ENCODE measurements at regions not wholly inside any gene's neighbourhood (a gene's known extent, or its start where the extent isn't known, plus 50 kb on each side); places are given as distances from the start of the nearest gene placed in this dataset.

- Histone ChIP-seq H3K27me3 (no peaks in the 10 kb centered on the region), H3K4me3 (no peak overlapping the region), H3K36me3 (replicated peaks in 1 of 2; ENCODE audit: insufficient read depth in 1 of 2, low read depth in 2 of 2) (no peaks in the 10 kb centered on the region), H3K27ac (no peak overlapping the region), H3K4me1 (no peaks in the 10 kb centered on the region), H3K9me3 (peaks cover 0 to 4% (median 0%) of the 10 kb centered on the region in 3 donors)
- TF ChIP-seq POLR2A (IDR thresholded peaks at IDR 0.05) (no peak), CTCF (IDR thresholded peaks at IDR 0.05) (no peak)
- intact Hi-C loops (cut with DNase I), result no loop called here
- DNase-seq, result no peak
- no peak for ATAC-seq
- 13% methylated on average over 1 of the region's 1 CpG for WGBS, 2 donors
These were observed 133.5 kb upstream of the STT3B start for GRCh38 chr3:31399271-31399670.

- H3K27me3 ChIP-seq, result no peaks in the 10 kb centered on the region
- H3K4me3 ChIP-seq, result no peak overlapping the region
- H3K4me1 ChIP-seq, result no peaks in the 10 kb centered on the region
- intact Hi-C loops (cut with DNase I), result no loop called here
- peaks cover 0 to 4% (median 0%) of the 10 kb centered on the region in 3 donors for H3K9me3 ChIP-seq
- 64 to 73% methylated on average over 2 of the region's 2 CpGs for WGBS, 2 donors
- H3K36me3 ChIP-seq (replicated peaks in 1 of 2; ENCODE audit: insufficient read depth in 1 of 2, low read depth in 2 of 2), result no peaks in the 10 kb centered on the region
- ATAC-seq (no peak), DNase-seq (no peak)
- TF ChIP-seq POLR2A (IDR thresholded peaks at IDR 0.05) (no peak), CTCF (IDR thresholded peaks at IDR 0.05) (no peak)
- no peak overlapping the region for H3K27ac ChIP-seq
These were observed 130.6 kb upstream of the STT3B start for GRCh38 chr3:31402117-31402516.

GRCh38 chr3:31403197-31403596 is 129.5 kb upstream of the STT3B start:
- H3K27ac ChIP-seq, result no peak overlapping the region
- intact Hi-C loops (cut with DNase I), result no loop called here
- H3K9me3 ChIP-seq, result peaks cover 0 to 4% (median 0%) of the 10 kb centered on the region in 3 donors
- no peaks in the 10 kb centered on the region for H3K36me3 ChIP-seq (replicated peaks in 1 of 2; ENCODE audit: insufficient read depth in 1 of 2, low read depth in 2 of 2)
- ATAC-seq (no peak), DNase-seq (no peak)
- TF ChIP-seq POLR2A (IDR thresholded peaks at IDR 0.05) (no peak), CTCF (IDR thresholded peaks at IDR 0.05) (no peak)
- H3K4me1 ChIP-seq, result no peaks in the 10 kb centered on the region
- 56 to 67% methylated on average over 3 of the region's 3 CpGs for WGBS, 2 donors
- H3K4me3 ChIP-seq, result no peak overlapping the region
- H3K27me3 ChIP-seq, result no peaks in the 10 kb centered on the region

- ATAC-seq, result no peak
- peaks cover 0 to 4% (median 0%) of the 10 kb centered on the region in 3 donors for H3K9me3 ChIP-seq
- H3K27ac ChIP-seq, result no peak overlapping the region
- no peak for DNase-seq
- intact Hi-C loops (cut with DNase I), result no loop called here
- H3K4me3 ChIP-seq, result no peak overlapping the region
- H3K36me3 ChIP-seq (replicated peaks in 1 of 2; ENCODE audit: insufficient read depth in 1 of 2, low read depth in 2 of 2), result no peaks in the 10 kb centered on the region
- WGBS, 2 donors, result 72 to 86% methylated on average over 1 of the region's 1 CpG
- TF ChIP-seq CTCF (IDR thresholded peaks at IDR 0.05), result no peak
- no peak for TF ChIP-seq POLR2A (IDR thresholded peaks at IDR 0.05)
- no peaks in the 10 kb centered on the region for H3K4me1 ChIP-seq
- H3K27me3 ChIP-seq, result no peaks in the 10 kb centered on the region
These were observed 127.9 kb upstream of the STT3B start for GRCh38 chr3:31404871-31405270.

GRCh38 chr3:31405515-31405914 is 127.2 kb upstream of the STT3B start:
- WGBS, 2 donors, result 21 to 25% methylated on average over 1 of the region's 1 CpG
- ATAC-seq, result no peak
- Histone ChIP-seq H3K4me3 (no peak overlapping the region), H3K4me1 (no peaks in the 10 kb centered on the region), H3K9me3 (peaks cover 0 to 4% (median 0%) of the 10 kb centered on the region in 3 donors), H3K36me3 (replicated peaks in 1 of 2; ENCODE audit: insufficient read depth in 1 of 2, low read depth in 2 of 2) (no peaks in the 10 kb centered on the region), H3K27ac (no peak overlapping the region), H3K27me3 (no peaks in the 10 kb centered on the region)
- DNase-seq, result no peak
- TF ChIP-seq CTCF (IDR thresholded peaks at IDR 0.05) (no peak), POLR2A (IDR thresholded peaks at IDR 0.05) (no peak)
- intact Hi-C loops (cut with DNase I), result no loop called here

Measured in body of pancreas (tissue), 4 donors.